Thymus (tissue), 11 donors: ENCODE measurements at regions not wholly inside any gene's neighbourhood (a gene's known extent, or its start where the extent isn't known, plus 50 kb on each side); places are given as distances from the start of the nearest gene placed in this dataset.
"Not testable (repeated sequence)": the region's sequence is repeated elsewhere in the genome, so short reads cannot be mapped to it uniquely, and the experiment has no call there.

ENCODE experiments used
- DNase-seq, 9 donors: peaks; one replicate each; pipeline ENCODE4 v3.0.0-alpha.2; 2013; ENCODE audit warnings: low spot score in 9 of 9, low read depth in 6 of 9, missing footprints in 1 of 9
- H3K27ac ChIP-seq, 2 donors: one replicate each; pipeline ENCODE4 v1.5.1; 2013; ENCODE audit warnings: control low read depth in 1 of 2, low read depth in 1 of 2, low read length in 1 of 2, mild to moderate bottlenecking in 1 of 2, moderate library complexity in 1 of 2
- H3K27me3 ChIP-seq, 2 donors: one replicate each; pipeline ENCODE4 v1.5.1; 2013; ENCODE audit warnings: low read length in 1 of 2; ENCODE audit not compliant: control insufficient read depth in 2 of 2, insufficient read depth in 1 of 2
- H3K36me3 ChIP-seq, 2 donors: one replicate each; pipeline ENCODE4 v1.5.1; 2013; ENCODE audit warnings: low read length in 1 of 2, mild to moderate bottlenecking in 1 of 2, moderate library complexity in 1 of 2; ENCODE audit not compliant: control insufficient read depth in 2 of 2, insufficient read depth in 2 of 2
- H3K4me1 ChIP-seq, 2 donors: one replicate each; pipeline ENCODE4 v1.5.1; 2013; ENCODE audit warnings: low read length in 2 of 2; ENCODE audit not compliant: control insufficient read depth in 2 of 2, insufficient read depth in 2 of 2
- H3K4me3 ChIP-seq, 2 donors: one replicate each; pipeline ENCODE4 v1.5.1; 2013; ENCODE audit warnings: low read length in 2 of 2, control low read depth in 1 of 2, mild to moderate bottlenecking in 1 of 2
- H3K9me3 ChIP-seq, 2 donors: one replicate each; pipeline ENCODE4 v1.5.1; 2013; ENCODE audit warnings: low read length in 1 of 2, mild to moderate bottlenecking in 1 of 2; ENCODE audit not compliant: control insufficient read depth in 2 of 2, insufficient read depth in 1 of 2
- WGBS: extraction: QIAGEN DNeasy Blood & Tissue Kit; methylation state at CpG from one replicate; pipeline ENCODE4 v1.1.7; 2013; 5-methylcytosine and 5-hydroxymethylcytosine counted together
- donor health status: healthy.

DNA sequence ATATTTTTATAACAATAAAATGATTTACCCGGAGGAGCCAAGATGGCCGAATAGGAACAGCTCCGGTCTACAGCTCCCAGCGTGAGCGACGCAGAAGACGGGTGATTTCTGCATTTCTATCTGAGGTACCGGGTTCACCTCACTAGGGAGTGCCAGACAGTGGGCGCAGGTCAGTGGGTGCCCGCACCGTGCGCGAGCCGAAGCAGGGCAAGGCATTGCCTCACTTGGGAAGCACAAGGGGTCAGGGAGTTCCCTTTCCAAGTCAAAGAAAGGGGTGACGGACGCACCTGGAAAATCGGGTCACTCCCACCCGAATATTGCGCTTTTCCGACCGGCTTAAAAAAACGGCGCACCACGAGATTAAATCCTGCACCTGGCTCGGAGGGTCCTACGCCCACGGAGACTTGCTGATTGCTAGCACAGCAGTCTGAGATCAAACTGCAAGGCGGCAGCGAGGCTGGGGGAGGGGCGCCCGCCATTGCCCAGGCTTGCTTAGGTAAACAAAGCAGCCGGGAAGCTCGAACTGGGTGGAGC lies 53.3 kb upstream of the HECW1 start:
- H3K36me3 ChIP-seq, H3K27ac ChIP-seq, H3K4me1 ChIP-seq, H3K27me3 ChIP-seq, H3K4me3 ChIP-seq, DNase-seq, H3K9me3 ChIP-seq: not testable (repeated sequence)
- 88% methylated on average over 31 of the region's 33 CpGs for WGBS
